ENCODE measurements at regions not wholly inside any gene's neighbourhood (a gene's known extent, or its start where the extent isn't known, plus 50 kb on each side); places are given as distances from the start of the nearest gene placed in this dataset.

DNA sequence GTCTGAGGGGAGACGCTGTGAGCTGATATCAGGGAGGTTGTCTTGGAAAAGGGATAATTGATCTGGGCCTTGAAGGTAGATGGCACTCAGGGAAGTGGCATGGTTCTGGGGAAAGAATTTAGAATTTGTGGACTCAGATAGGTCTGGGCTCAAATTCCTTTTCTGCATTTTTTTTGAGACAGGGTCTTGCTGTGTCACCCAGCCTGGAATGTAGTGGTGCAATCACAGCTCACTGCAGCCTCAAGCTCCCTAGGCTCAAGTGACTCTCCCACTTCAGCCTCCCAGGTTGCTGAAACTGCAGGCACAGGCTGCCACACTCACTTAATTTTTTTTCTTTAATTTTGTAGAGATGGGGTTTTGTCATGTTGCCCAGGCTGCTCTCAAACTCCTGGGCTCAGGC, 98.1 kb upstream of the NCOR2 start:
- H3K9ac ChIP-seq (ENCODE audit: low read depth in 1 of 2, low read length in 2 of 2): no peak overlapping the region
- no peak for TF ChIP-seq ATF3 (IDR thresholded peaks at IDR 0.05)
- TF ChIP-seq REST (IDR thresholded peaks at IDR 0.05): no peak
- TF ChIP-seq HNF4G (IDR thresholded peaks at IDR 0.05): no peak
- no peak for TF ChIP-seq NR2F2 (IDR thresholded peaks at IDR 0.05)
- no peak for TF ChIP-seq HNF4A (conservative IDR thresholded peaks at IDR 0.05)
- TF ChIP-seq EGR1 (IDR thresholded peaks at IDR 0.05; ENCODE audit: low read depth in 2 of 2): no peak
- no peaks in the 10 kb centered on the region for H3K27me3 ChIP-seq (ENCODE audit: control insufficient read depth in 4 of 4, insufficient read depth in 4 of 4, low read length in 3 of 4)
- no peak overlapping the region for H3K27ac ChIP-seq (ENCODE audit: low read depth in 1 of 2, low read length in 2 of 2)
- no peaks in the 10 kb centered on the region for H3K4me1 ChIP-seq (ENCODE audit: control insufficient read depth in 4 of 4, insufficient read depth in 4 of 4, low read length in 3 of 4)
- WGBS: 96% methylated on average over 1 of the region's 1 CpG
- no peaks in the 10 kb centered on the region for H3K36me3 ChIP-seq (ENCODE audit: control insufficient read depth in 4 of 4, insufficient read depth in 3 of 4, low read depth in 1 of 4, low read length in 3 of 4)
- DNase-seq (ENCODE audit: low spot score): no peak
- peaks cover 0 to 6% (median 3%) of the 10 kb centered on the region in 4 donors for H3K9me3 ChIP-seq (ENCODE audit: control insufficient read depth in 4 of 4, low read length in 3 of 4)
- H3K4me3 ChIP-seq (ENCODE audit: low read depth in 1 of 3, low read length in 3 of 3): no peak overlapping the region

- DNase-seq (ENCODE audit: low spot score): no peak
- H3K27ac ChIP-seq (ENCODE audit: low read depth in 1 of 2, low read length in 2 of 2): no peak overlapping the region
- WGBS: 84% methylated on average over 6 of the region's 6 CpGs
These were observed 97.1 kb upstream of the NCOR2 start for GRCh38 chr12:124664395-124665111.

More at GRCh38 chr12:124664395-124665111, 97.1 kb upstream of the NCOR2 start:
- no peak overlapping the region for H3K9ac ChIP-seq (ENCODE audit: low read depth in 1 of 2, low read length in 2 of 2)
- no peaks in the 10 kb centered on the region for H3K36me3 ChIP-seq (ENCODE audit: control insufficient read depth in 4 of 4, insufficient read depth in 3 of 4, low read depth in 1 of 4, low read length in 3 of 4)
- no peak for TF ChIP-seq REST (IDR thresholded peaks at IDR 0.05)
- H3K9me3 ChIP-seq (ENCODE audit: control insufficient read depth in 4 of 4, low read length in 3 of 4): peaks cover 0 to 6% (median 3%) of the 10 kb centered on the region in 4 donors
- H3K4me1 ChIP-seq (ENCODE audit: control insufficient read depth in 4 of 4, insufficient read depth in 4 of 4, low read length in 3 of 4): no peaks in the 10 kb centered on the region
- H3K27me3 ChIP-seq (ENCODE audit: control insufficient read depth in 4 of 4, insufficient read depth in 4 of 4, low read length in 3 of 4): no peaks in the 10 kb centered on the region
- no peak overlapping the region for H3K4me3 ChIP-seq (ENCODE audit: low read depth in 1 of 3, low read length in 3 of 3)

All from liver (tissue), 7 donors.